GM12865 (cell line): ENCODE measurements at regions not wholly inside any gene's neighbourhood (a gene's known extent, or its start where the extent isn't known, plus 50 kb on each side); places are given as distances from the start of the nearest gene placed in this dataset.

Source experiments
- DNase-seq: peaks from one replicate; pipeline ENCODE4 v3.0.0; 2010; ENCODE audit warnings: low read depth
- H3K4me3 ChIP-seq: 2 replicates; pipeline ENCODE4 v1.5.1; 2011; ENCODE audit warnings: mild to moderate bottlenecking, low read depth, low read length, control low read depth
- TF ChIP-seq, protein P1 (sequence below): IDR thresholded peaks from 2 replicates; pipeline ENCODE4 v1.5.1; 2011; ENCODE audit warnings: low read length, control low read depth, low read depth, inconsistent platforms; ENCODE audit not compliant: insufficient read depth; ENCODE audit errors: missing control alignments

DNA sequence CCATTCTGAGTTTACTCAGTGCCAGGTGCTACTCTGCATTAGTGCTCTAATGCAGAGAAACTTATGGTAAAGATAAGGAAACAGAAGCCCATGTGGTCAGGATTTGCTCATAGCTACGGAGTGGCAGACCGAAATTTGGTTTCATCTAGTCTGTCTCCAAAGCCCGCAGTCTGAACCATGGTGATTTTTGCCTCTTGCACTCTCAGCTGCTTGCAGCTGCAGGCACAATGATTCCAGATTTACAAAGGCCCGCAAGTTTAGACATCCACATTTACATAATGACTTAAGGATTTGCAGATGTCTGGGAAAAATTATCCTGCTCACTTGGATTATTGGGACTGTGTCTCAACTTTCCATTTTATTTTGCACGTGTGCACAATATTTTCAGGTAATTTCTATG lies 161.3 kb upstream of the KCNJ6 start:
- TF ChIP-seq, protein P1, sequence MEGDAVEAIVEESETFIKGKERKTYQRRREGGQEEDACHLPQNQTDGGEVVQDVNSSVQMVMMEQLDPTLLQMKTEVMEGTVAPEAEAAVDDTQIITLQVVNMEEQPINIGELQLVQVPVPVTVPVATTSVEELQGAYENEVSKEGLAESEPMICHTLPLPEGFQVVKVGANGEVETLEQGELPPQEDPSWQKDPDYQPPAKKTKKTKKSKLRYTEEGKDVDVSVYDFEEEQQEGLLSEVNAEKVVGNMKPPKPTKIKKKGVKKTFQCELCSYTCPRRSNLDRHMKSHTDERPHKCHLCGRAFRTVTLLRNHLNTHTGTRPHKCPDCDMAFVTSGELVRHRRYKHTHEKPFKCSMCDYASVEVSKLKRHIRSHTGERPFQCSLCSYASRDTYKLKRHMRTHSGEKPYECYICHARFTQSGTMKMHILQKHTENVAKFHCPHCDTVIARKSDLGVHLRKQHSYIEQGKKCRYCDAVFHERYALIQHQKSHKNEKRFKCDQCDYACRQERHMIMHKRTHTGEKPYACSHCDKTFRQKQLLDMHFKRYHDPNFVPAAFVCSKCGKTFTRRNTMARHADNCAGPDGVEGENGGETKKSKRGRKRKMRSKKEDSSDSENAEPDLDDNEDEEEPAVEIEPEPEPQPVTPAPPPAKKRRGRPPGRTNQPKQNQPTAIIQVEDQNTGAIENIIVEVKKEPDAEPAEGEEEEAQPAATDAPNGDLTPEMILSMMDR, result no peak
- no peak overlapping the region for H3K4me3 ChIP-seq
- no peak for DNase-seq

DNA sequence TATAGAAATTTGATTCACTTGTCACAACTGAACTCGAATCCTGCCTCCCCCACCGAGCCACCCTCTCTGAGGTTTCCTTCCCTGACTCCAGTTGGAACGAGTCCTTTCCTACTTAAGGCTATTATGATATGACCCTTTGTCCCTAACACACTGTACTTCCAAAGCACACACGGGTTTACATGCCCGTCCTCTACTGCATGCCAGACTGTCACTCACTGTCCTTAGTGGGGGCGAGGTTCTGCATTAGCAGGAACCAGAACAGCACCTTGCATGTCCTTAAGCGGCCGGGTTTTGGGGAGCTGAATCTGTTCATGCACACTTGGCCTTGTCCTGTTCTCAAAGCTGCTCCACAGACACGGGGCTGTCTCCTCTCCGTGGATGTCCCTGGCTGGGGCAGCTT lies 164.6 kb upstream of the KCNJ6 start:
- no peak overlapping the region for H3K4me3 ChIP-seq
- TF ChIP-seq, protein P1, result no peak
- DNase-seq, result no peak

DNA sequence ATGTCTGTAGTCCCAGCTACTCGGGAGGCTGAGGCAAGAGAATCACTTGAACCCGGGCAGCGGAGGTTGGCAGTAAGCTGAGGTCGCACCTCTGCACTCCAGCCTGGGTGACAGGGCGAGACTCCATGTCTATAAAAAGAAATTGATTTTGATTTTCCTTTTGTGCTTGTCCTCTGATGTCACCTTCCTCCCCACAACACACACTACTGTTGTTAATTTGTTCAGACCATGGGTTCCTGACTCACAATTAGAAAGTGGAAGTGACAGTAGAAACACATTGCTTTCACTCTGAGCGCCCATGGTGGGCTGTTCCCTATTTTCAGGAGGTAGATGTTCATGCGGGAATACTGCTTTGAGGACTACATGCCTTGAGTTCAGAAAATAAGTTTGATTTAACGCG lies 165.5 kb upstream of the KCNJ6 start:
- H3K4me3 ChIP-seq, result no peak overlapping the region
- DNase-seq, result no peak
- TF ChIP-seq, protein P1, result no peak

DNA sequence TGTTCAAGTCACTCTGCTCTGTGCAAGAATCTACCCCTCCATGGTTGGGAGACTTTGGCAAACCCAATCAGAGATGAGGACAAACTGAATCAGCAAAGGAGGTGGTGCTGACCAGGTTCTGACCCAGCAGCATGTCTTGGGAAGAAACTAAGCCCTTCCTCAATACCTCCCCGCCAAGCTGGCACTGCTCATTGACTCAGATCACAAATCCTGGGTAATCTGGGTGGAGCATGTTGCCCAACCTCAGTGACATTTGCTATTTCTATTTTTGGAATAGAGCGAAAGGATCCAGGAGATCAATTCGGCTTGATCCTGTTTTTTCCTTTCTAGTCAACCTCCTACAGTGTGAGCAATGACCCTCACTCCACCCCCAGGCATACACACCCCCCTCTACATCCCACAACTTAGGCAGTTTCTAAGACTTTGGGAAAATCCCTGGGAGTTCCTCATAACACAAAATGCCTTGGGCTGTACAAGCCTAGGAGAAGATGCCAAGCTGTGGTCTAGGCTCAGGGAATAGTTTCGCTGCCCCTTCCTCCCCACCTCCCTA lies 166.8 kb upstream of the KCNJ6 start:
- H3K4me3 ChIP-seq, result no peak overlapping the region
- DNase-seq, result no peak
- TF ChIP-seq, protein P1, result no peak

DNA sequence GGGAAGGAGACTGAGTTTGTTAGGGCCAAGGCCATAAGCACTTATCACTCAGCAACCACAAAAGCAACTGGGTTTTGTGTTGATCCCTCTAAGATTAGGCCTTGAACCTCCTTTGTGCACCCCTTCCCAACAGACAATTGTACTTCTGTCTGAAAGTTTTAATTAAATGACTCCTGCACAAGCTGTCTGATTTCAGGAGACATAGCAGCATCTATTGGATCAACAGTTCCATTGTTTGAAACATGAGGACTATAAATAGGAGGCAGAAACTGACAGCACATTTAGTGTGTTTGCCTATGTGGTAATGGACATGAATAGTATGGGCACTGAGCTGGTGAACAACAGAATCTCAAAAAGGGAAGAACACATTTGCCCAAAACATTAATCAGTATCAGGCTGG lies 167.3 kb upstream of the KCNJ6 start:
- TF ChIP-seq, protein P1, result no peak
- DNase-seq, result no peak
- no peak overlapping the region for H3K4me3 ChIP-seq

DNA sequence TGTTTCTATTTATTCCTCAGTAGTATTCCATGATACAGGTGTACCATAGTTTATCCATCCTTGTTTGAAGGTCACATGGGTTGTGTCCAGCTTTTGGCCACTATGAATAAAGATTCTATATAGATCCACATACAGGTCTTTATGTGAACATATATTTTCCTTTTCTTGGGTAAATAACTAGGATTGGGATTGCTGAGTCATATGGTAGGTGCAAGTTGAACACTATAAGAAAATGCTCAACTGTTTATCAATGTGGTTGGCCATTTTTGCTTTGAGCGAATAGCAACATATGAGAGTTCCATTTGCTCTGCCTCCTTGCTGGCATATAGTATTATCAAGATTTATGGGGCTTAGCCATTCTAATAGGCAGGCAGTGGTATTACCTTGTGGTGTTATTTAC lies 170.2 kb upstream of the KCNJ15 start:
- TF ChIP-seq, protein P1, result no peak
- H3K4me3 ChIP-seq, result no peak overlapping the region
- no peak for DNase-seq
